ENCODE measurements at regions not wholly inside any gene's neighbourhood (a gene's known extent, or its start where the extent isn't known, plus 50 kb on each side); places are given as distances from the start of the nearest gene placed in this dataset.

DNA sequence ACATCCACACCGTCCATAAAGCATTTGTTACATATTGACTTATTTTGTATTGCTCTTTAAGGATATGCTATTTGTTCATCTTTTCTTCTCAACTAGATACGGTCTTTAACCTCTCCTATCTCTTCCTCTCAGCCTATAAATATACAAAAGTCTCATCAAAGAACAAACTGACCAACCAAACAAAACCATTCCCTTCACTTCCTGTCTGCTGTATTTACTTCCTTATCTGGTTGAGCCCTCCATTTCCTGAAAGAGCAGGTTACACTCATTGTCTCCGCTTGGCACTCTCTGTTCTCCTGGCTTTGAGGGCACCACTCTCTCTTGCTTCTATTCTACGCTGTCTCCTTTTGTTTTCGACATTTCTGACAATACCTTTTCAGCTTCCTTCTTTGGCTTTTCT, 431.9 kb upstream of the TCF4 start:
- TF ChIP-seq, protein P1, sequence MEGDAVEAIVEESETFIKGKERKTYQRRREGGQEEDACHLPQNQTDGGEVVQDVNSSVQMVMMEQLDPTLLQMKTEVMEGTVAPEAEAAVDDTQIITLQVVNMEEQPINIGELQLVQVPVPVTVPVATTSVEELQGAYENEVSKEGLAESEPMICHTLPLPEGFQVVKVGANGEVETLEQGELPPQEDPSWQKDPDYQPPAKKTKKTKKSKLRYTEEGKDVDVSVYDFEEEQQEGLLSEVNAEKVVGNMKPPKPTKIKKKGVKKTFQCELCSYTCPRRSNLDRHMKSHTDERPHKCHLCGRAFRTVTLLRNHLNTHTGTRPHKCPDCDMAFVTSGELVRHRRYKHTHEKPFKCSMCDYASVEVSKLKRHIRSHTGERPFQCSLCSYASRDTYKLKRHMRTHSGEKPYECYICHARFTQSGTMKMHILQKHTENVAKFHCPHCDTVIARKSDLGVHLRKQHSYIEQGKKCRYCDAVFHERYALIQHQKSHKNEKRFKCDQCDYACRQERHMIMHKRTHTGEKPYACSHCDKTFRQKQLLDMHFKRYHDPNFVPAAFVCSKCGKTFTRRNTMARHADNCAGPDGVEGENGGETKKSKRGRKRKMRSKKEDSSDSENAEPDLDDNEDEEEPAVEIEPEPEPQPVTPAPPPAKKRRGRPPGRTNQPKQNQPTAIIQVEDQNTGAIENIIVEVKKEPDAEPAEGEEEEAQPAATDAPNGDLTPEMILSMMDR (IDR thresholded peaks at IDR 0.05) = no peak
- TF ChIP-seq POLR2AphosphoS5 (IDR thresholded peaks at IDR 0.05) (no peak), POLR2A (IDR thresholded peaks at IDR 0.05) (no peak)

Measured in prostate gland (tissue), 2 donors.